Neural cell (in vitro differentiated cells): ENCODE measurements at regions not wholly inside any gene's neighbourhood (a gene's known extent, or its start where the extent isn't known, plus 50 kb on each side); places are given as distances from the start of the nearest gene placed in this dataset.

Experiments
- H2AFZ ChIP-seq: fragments of 200-600, 300-800 bp; sonication (generic), shearing (Covaris generic); 2 replicates; pipeline ENCODE4 v1.6.0; 2014; ENCODE audit warnings: low read depth, mild to moderate bottlenecking, antibody characterized with exemption, low read length, moderate library complexity
- H3F3A ChIP-seq: fragments of 200-600 bp; shearing (Covaris generic); 2 replicates; pipeline ENCODE4 v1.6.1; 2016; ENCODE audit warnings: mild to moderate bottlenecking, moderate library complexity, mixed read lengths, antibody characterized with exemption, low read length; ENCODE audit not compliant: insufficient read depth, poor library complexity, severe bottlenecking
- H3K27ac ChIP-seq: fragments of 200-600, 300-800 bp; sonication (generic), shearing (Covaris generic); 2 replicates; pipeline ENCODE4 v1.5.1; 2014; ENCODE audit warnings: mild to moderate bottlenecking, low read length, moderate library complexity
- H3K27me3 ChIP-seq: fragments of 300-800, 200-600 bp; sonication (generic), shearing (Covaris generic); 2 replicates; pipeline ENCODE4 v1.6.0; 2014; ENCODE audit warnings: mild to moderate bottlenecking, low read depth, low read length, moderate library complexity; ENCODE audit not compliant: insufficient read depth
- H3K36me3 ChIP-seq: fragments of 300-800, 200-600 bp; sonication (generic), shearing (Covaris generic); 2 replicates; pipeline ENCODE4 v1.5.1; 2014; ENCODE audit warnings: mild to moderate bottlenecking, antibody characterized with exemption, low read length, moderate library complexity; ENCODE audit not compliant: insufficient read depth
- H3K4me2 ChIP-seq: fragments of 300-800, 200-600 bp; sonication (generic), shearing (Covaris generic); 2 replicates; pipeline ENCODE4 v1.6.0; 2014; ENCODE audit warnings: mild to moderate bottlenecking, low read length
- H3K4me3 ChIP-seq: fragments of 300-800, 200-600 bp; sonication (generic), shearing (Covaris generic); 2 replicates; pipeline ENCODE4 v1.5.1; 2014; ENCODE audit warnings: mild to moderate bottlenecking, low read length, moderate library complexity
- H3K79me2 ChIP-seq: fragments of 200-600 bp; shearing (Covaris generic); replicated peaks from 2 replicates; pipeline ENCODE4 v1.6.0; 2014; ENCODE audit warnings: mild to moderate bottlenecking, low read length, moderate library complexity; ENCODE audit not compliant: insufficient read depth
- H3K9ac ChIP-seq: fragments of 300-800, 200-600 bp; sonication (generic), shearing (Covaris generic); 2 replicates; pipeline ENCODE4 v1.6.1; 2016; ENCODE audit warnings: mild to moderate bottlenecking, low read length, mixed read lengths
- H3K9me2 ChIP-seq: fragments of 200-600 bp; shearing (Covaris generic); 2 replicates; pipeline ENCODE4 v1.6.1; 2016; ENCODE audit warnings: mild to moderate bottlenecking, low read length, mixed read lengths; ENCODE audit not compliant: insufficient read depth
- H3K9me3 ChIP-seq: fragments of 200-600, 300-800 bp; sonication (generic), shearing (Covaris generic); 2 replicates; pipeline ENCODE4 v1.6.1; 2016; ENCODE audit warnings: mild to moderate bottlenecking, mixed run types, low read length, moderate library complexity, mixed read lengths
- H4K20me1 ChIP-seq: fragments of 200-600 bp; shearing (Covaris generic); 2 replicates; pipeline ENCODE4 v1.6.1; 2016; ENCODE audit warnings: mild to moderate bottlenecking, mixed run types; ENCODE audit not compliant: insufficient read depth
- EP300 ChIP-seq: fragments of 450-650 bp; conservative IDR thresholded peaks from 2 replicates; pipeline ENCODE4 v1.6.1; 2014; ENCODE audit warnings: antibody characterized with exemption, mild to moderate bottlenecking, moderate library complexity; ENCODE audit not compliant: poor library complexity, severe bottlenecking
- EZH2 ChIP-seq: fragments of 200-600, 300-800 bp; shearing (Covaris generic), sonication (generic); IDR thresholded peaks from 2 replicates; pipeline ENCODE4 v1.6.1; 2014; ENCODE audit warnings: antibody characterized with exemption, low read length, borderline replicate concordance, mild to moderate bottlenecking; ENCODE audit not compliant: insufficient read depth, poor library complexity, severe bottlenecking
- MXI1 ChIP-seq: fragments of 450-650 bp; conservative IDR thresholded peaks from 2 replicates; pipeline ENCODE4 v1.6.1; 2014; ENCODE audit warnings: antibody characterized with exemption, mild to moderate bottlenecking; ENCODE audit not compliant: poor library complexity, severe bottlenecking
- POLR2AphosphoS5 ChIP-seq: IDR thresholded peaks from 2 replicates; pipeline ENCODE4 v1.6.1; 2012
- RAD21 ChIP-seq: fragments of 450-650 bp; conservative IDR thresholded peaks from 2 replicates; pipeline ENCODE4 v1.6.1; 2014; ENCODE audit warnings: antibody characterized with exemption, mild to moderate bottlenecking, moderate library complexity
- SMC3 ChIP-seq: fragments of 450-650 bp; conservative IDR thresholded peaks from 2 replicates; pipeline ENCODE4 v1.6.1; 2014; ENCODE audit warnings: antibody characterized with exemption, mild to moderate bottlenecking, moderate library complexity; ENCODE audit not compliant: poor library complexity
- TAF1 ChIP-seq: IDR thresholded peaks from 2 replicates; pipeline ENCODE4 v1.6.1; 2012; ENCODE audit warnings: low read depth
- TF ChIP-seq, protein P1 (sequence below): IDR thresholded peaks from 2 replicates; pipeline ENCODE4 v1.6.1; 2012; ENCODE audit warnings: borderline replicate concordance
- TF ChIP-seq, protein P2 (sequence below): fragments of 450-650 bp; IDR thresholded peaks from 2 replicates; pipeline ENCODE4 v1.5.1; 2014; ENCODE audit warnings: antibody characterized with exemption, mild to moderate bottlenecking, moderate library complexity; ENCODE audit not compliant: poor library complexity, severe bottlenecking

DNA sequence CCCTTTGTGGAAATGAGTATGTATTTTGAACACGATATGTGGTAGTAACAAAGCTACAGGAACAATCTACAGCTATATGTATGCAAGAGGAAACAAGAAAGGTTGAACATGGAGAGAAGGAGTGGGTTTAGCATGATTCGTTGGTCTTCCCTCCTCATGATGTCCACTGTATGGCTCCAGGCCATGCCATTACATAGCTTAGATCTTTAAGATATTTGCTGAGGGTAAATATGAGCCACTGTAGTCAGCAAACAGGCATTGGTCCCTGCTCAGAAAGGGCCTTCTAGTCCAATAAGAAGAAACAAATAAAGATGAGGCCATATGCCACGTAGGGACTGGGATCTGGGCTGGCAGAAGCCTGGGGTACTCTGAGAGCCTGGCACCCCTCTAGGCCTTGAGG lies 543.2 kb upstream of the SGCD start:
- TF ChIP-seq EZH2: no peak
- TF ChIP-seq, protein P1, sequence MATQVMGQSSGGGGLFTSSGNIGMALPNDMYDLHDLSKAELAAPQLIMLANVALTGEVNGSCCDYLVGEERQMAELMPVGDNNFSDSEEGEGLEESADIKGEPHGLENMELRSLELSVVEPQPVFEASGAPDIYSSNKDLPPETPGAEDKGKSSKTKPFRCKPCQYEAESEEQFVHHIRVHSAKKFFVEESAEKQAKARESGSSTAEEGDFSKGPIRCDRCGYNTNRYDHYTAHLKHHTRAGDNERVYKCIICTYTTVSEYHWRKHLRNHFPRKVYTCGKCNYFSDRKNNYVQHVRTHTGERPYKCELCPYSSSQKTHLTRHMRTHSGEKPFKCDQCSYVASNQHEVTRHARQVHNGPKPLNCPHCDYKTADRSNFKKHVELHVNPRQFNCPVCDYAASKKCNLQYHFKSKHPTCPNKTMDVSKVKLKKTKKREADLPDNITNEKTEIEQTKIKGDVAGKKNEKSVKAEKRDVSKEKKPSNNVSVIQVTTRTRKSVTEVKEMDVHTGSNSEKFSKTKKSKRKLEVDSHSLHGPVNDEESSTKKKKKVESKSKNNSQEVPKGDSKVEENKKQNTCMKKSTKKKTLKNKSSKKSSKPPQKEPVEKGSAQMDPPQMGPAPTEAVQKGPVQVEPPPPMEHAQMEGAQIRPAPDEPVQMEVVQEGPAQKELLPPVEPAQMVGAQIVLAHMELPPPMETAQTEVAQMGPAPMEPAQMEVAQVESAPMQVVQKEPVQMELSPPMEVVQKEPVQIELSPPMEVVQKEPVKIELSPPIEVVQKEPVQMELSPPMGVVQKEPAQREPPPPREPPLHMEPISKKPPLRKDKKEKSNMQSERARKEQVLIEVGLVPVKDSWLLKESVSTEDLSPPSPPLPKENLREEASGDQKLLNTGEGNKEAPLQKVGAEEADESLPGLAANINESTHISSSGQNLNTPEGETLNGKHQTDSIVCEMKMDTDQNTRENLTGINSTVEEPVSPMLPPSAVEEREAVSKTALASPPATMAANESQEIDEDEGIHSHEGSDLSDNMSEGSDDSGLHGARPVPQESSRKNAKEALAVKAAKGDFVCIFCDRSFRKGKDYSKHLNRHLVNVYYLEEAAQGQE: no peak
- TF ChIP-seq, protein P2, sequence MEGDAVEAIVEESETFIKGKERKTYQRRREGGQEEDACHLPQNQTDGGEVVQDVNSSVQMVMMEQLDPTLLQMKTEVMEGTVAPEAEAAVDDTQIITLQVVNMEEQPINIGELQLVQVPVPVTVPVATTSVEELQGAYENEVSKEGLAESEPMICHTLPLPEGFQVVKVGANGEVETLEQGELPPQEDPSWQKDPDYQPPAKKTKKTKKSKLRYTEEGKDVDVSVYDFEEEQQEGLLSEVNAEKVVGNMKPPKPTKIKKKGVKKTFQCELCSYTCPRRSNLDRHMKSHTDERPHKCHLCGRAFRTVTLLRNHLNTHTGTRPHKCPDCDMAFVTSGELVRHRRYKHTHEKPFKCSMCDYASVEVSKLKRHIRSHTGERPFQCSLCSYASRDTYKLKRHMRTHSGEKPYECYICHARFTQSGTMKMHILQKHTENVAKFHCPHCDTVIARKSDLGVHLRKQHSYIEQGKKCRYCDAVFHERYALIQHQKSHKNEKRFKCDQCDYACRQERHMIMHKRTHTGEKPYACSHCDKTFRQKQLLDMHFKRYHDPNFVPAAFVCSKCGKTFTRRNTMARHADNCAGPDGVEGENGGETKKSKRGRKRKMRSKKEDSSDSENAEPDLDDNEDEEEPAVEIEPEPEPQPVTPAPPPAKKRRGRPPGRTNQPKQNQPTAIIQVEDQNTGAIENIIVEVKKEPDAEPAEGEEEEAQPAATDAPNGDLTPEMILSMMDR: no peak
- no peak for TF ChIP-seq POLR2AphosphoS5
- TF ChIP-seq MXI1: no peak
- TF ChIP-seq EP300: no peak
- Histone ChIP-seq H3K9me2 (no peaks in the 10 kb centered on the region), H3K27me3 (no peaks in the 10 kb centered on the region), H3K36me3 (no peaks in the 10 kb centered on the region), H3K4me2 (no peak overlapping the region), H3K9me3 (no peaks in the 10 kb centered on the region), H3K4me3 (no peak overlapping the region), H3K9ac (no peak overlapping the region), H3K79me2 (no peaks in the 10 kb centered on the region), H3K27ac (no peak overlapping the region), H3F3A (no peaks in the 10 kb centered on the region), H2AFZ (no peak overlapping the region), H4K20me1 (no peaks in the 10 kb centered on the region)

DNA sequence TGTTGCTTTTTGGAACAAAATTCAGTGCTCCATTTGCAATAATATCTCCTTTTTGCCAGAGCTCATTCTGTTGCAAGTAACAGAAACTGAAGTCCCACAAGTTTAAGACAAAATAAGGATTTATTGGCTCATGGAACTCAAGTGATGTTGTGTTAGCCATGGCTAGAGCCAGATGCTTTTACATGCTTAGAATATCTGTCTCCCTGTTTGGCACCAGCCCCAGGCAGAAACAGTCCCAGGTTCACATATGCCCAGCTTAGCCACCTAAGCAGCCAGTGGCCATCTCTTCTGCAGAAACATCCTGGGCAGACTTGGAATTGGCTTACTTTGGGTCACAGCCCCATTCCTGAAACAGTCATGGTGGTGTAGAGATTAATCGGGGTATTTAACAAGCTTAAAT lies 540.9 kb upstream of the SGCD start:
- no peak overlapping the region for H3K4me3 ChIP-seq

More for the DNA sequence above, 540.9 kb upstream of the SGCD start:
- Histone ChIP-seq H3F3A (no peaks in the 10 kb centered on the region), H3K36me3 (no peaks in the 10 kb centered on the region), H3K79me2 (no peaks in the 10 kb centered on the region), H3K27me3 (no peaks in the 10 kb centered on the region), H4K20me1 (no peaks in the 10 kb centered on the region), H2AFZ (no peak overlapping the region), H3K4me2 (no peak overlapping the region), H3K9me2 (no peaks in the 10 kb centered on the region), H3K27ac (no peak overlapping the region), H3K9me3 (no peaks in the 10 kb centered on the region), H3K9ac (no peak overlapping the region)
- TF ChIP-seq MXI1 (no peak), EZH2 (no peak), TAF1 (no peak), RAD21 (no peak), EP300 (no peak), SMC3 (no peak), POLR2AphosphoS5 (no peak)
- TF ChIP-seq, protein P2: no peak
- TF ChIP-seq, protein P1: no peak
